CD14-positive monocyte (primary cell): ENCODE measurements at regions not wholly inside any gene's neighbourhood (a gene's known extent, or its start where the extent isn't known, plus 50 kb on each side); places are given as distances from the start of the nearest gene placed in this dataset.

Experiments
- DNase-seq, 3 donors: peaks; one replicate each; pipeline ENCODE4 v3.0.0-alpha.2; 2011 to 2022
- H2AFZ ChIP-seq: 2 replicates; pipeline ENCODE4 v1.6.0; 2012; ENCODE audit warnings: mild to moderate bottlenecking, low read depth, low read length, inconsistent platforms; ENCODE audit not compliant: insufficient read depth, poor library complexity, severe bottlenecking
- H3K27ac ChIP-seq, 2 donors: 1 replicate in 1 of 2; 2 replicates in 1 of 2; pipeline ENCODE4 v1.5.1; 2012 to 2013; ENCODE audit warnings: low read length in 2 of 2, control low read depth in 1 of 2, inconsistent platforms in 1 of 2, low read depth in 1 of 2, mild to moderate bottlenecking in 1 of 2
- H3K27me3 ChIP-seq, 2 donors: one replicate each; pipeline versions ENCODE4 v1.6.0 to v1.6.1; 2011 to 2013; ENCODE audit warnings: low read length in 2 of 2; ENCODE audit not compliant: control insufficient read depth in 2 of 2, insufficient read depth in 2 of 2
- H3K36me3 ChIP-seq, 2 donors: replicated peaks in 1 of 2; 1 replicate in 1 of 2; 2 replicates in 1 of 2; pipeline versions ENCODE4 v1.5.1 to v1.6.1; 2012 to 2013; ENCODE audit warnings: low read length in 2 of 2, control low read depth in 1 of 2, inconsistent platforms in 1 of 2, mild to moderate bottlenecking in 1 of 2; ENCODE audit not compliant: insufficient read depth in 2 of 2, control insufficient read depth in 1 of 2
- H3K4me1 ChIP-seq, 2 donors: 1 replicate in 1 of 2; 2 replicates in 1 of 2; pipeline versions ENCODE4 v1.5.1 to v1.6.1; 2012 to 2013; ENCODE audit warnings: low read length in 2 of 2, control low read depth in 1 of 2, inconsistent platforms in 1 of 2, mild to moderate bottlenecking in 1 of 2, moderate library complexity in 1 of 2; ENCODE audit not compliant: insufficient read depth in 2 of 2, control insufficient read depth in 1 of 2
- H3K4me2 ChIP-seq: replicated peaks from 2 replicates; pipeline ENCODE3; 2012; ENCODE audit warnings: low read length, moderate library complexity, mild to moderate bottlenecking; ENCODE audit not compliant: poor library complexity, severe bottlenecking; ENCODE audit errors: extremely low read depth
- H3K4me3 ChIP-seq, 3 experiments: fragments of 200-600 bp in 1 of 3; sonication (generic) in 1 of 3; replicated peaks in 1 of 3; 1 replicate in 2 of 3; 2 replicates in 1 of 3; pipeline ENCODE4 v1.5.1; 2011 to 2013; ENCODE audit warnings: low read length in 3 of 3, mild to moderate bottlenecking in 3 of 3, control low read depth in 2 of 3, low read depth in 2 of 3, inconsistent platforms in 1 of 3, moderate library complexity in 1 of 3
- H3K79me2 ChIP-seq: 2 replicates; pipeline ENCODE4 v1.6.0; 2012; ENCODE audit warnings: mild to moderate bottlenecking, control low read depth, inconsistent platforms, low read length, moderate library complexity; ENCODE audit not compliant: insufficient read depth
- H3K9ac ChIP-seq: 2 replicates; pipeline ENCODE4 v1.6.0; 2017; ENCODE audit warnings: low read length, mild to moderate bottlenecking; ENCODE audit not compliant: insufficient read depth, poor library complexity, severe bottlenecking
- H3K9me3 ChIP-seq, 2 donors: replicated peaks in 1 of 2; 1 replicate in 1 of 2; 2 replicates in 1 of 2; pipeline versions ENCODE4 v1.5.1 to v1.6.1; 2012 to 2013; ENCODE audit warnings: low read length in 2 of 2, control low read depth in 1 of 2; ENCODE audit not compliant: control insufficient read depth in 1 of 2, insufficient read depth in 1 of 2
- H4K20me1 ChIP-seq: 2 replicates; pipeline ENCODE4 v1.6.0; 2012; ENCODE audit warnings: mild to moderate bottlenecking, low read length, control low read depth, moderate library complexity; ENCODE audit not compliant: insufficient read depth
- H3K27ac Mint-ChIP-seq, 7 donors: one replicate each; pipeline ENCODE4 v1.8.0; 2020; ENCODE audit warnings: mild to moderate bottlenecking in 7 of 7, mixed read lengths in 7 of 7, moderate library complexity in 6 of 7, inconsistent platforms in 2 of 7
- H3K27me3 Mint-ChIP-seq, 3 donors: one replicate each; pipeline ENCODE4 v1.8.0; 2021 to 2022; ENCODE audit warnings: low read depth in 3 of 3, mild to moderate bottlenecking in 3 of 3, mixed read lengths in 3 of 3, moderate library complexity in 3 of 3, inconsistent platforms in 1 of 3
- H3K36me3 Mint-ChIP-seq, 2 donors: one replicate each; pipeline ENCODE4 v1.8.0; 2020; ENCODE audit warnings: mixed read lengths in 2 of 2, inconsistent platforms in 1 of 2, mild to moderate bottlenecking in 1 of 2
- H3K4me1 Mint-ChIP-seq: one replicate; pipeline ENCODE4 v1.8.0; 2020; ENCODE audit warnings: mild to moderate bottlenecking, mixed read lengths
- H3K4me3 Mint-ChIP-seq, 2 donors: one replicate each; pipeline ENCODE4 v1.8.0; 2020; ENCODE audit warnings: mild to moderate bottlenecking in 2 of 2, mixed read lengths in 2 of 2, moderate library complexity in 1 of 2
- H3K9me3 Mint-ChIP-seq, 7 donors: one replicate each; pipeline ENCODE4 v1.8.0; 2020 to 2022; ENCODE audit warnings: mixed read lengths in 7 of 7, mild to moderate bottlenecking in 6 of 7, moderate library complexity in 6 of 7, inconsistent platforms in 2 of 7
- CTCF ChIP-seq: fragments of 200-600 bp; IDR thresholded peaks from one replicate; pipeline ENCODE4 v1.8.0; 2022; ENCODE audit warnings: antibody characterized with exemption, mild to moderate bottlenecking
- WGBS: methylation state at CpG from one replicate; pipeline ENCODE4 v1.1.5; 2013; ENCODE audit warnings: missing lambda C conversion rate; ENCODE audit not compliant: insufficient coverage; 5-methylcytosine and 5-hydroxymethylcytosine counted together
- intact Hi-C, 2 donors: fragments of 100-400 bp; cut with micrococcal nuclease; formaldehyde crosslinking; loops; one replicate each; pipeline versions ENCODE4 v1.15.0 to v1.15.1; 2023

- Histone ChIP-seq H3K9me3 (no peaks in the 10 kb centered on the region), H3K4me3 (no peak overlapping the region), H3K79me2 (no peaks in the 10 kb centered on the region), H3K4me1 (peaks cover 15 to 18% of the 10 kb centered on the region in 2 donors), H3K27me3 (no peaks in the 10 kb centered on the region), H3K4me2 (no peak overlapping the region), H4K20me1 (no peaks in the 10 kb centered on the region), H2AFZ (no peak overlapping the region), H3K36me3 (no peaks in the 10 kb centered on the region), H3K9ac (no peak overlapping the region), H3K27ac (no peak overlapping the region)
- Mint-ChIP-seq H3K9me3 (no peaks in the 10 kb centered on the region), H3K27me3 (peaks cover 6 to 9% (median 8%) of the 10 kb centered on the region in 3 donors), H3K4me1 (peaks cover 24% of the 10 kb centered on the region), H3K36me3 (no peaks in the 10 kb centered on the region), H3K4me3 (no peak overlapping the region), H3K27ac (no peak overlapping the region)
- no peak for TF ChIP-seq CTCF
- DNase-seq = no peak
- intact Hi-C loops = no loop called here
- 100% methylated on average over 1 of the region's 6 CpGs for WGBS
Measured at GRCh38 chr3:113086560-113087461, 96.0 kb downstream of the GTPBP8 start.

GRCh38 chr3:113088616-113089015, 97.8 kb downstream of the GTPBP8 start:
- Mint-ChIP-seq H3K27ac (no peak overlapping the region), H3K4me1 (peaks cover 24% of the 10 kb centered on the region), H3K4me3 (no peak overlapping the region), H3K36me3 (no peaks in the 10 kb centered on the region), H3K9me3 (no peaks in the 10 kb centered on the region), H3K27me3 (peaks cover 6 to 9% (median 8%) of the 10 kb centered on the region in 3 donors)
- no peak overlapping the region for H3K4me3 ChIP-seq
- no peaks in the 10 kb centered on the region for H3K79me2 ChIP-seq
- no peak overlapping the region for H2AFZ ChIP-seq
- no peak for DNase-seq
- H3K9ac ChIP-seq = no peak overlapping the region
- no peaks in the 10 kb centered on the region for H4K20me1 ChIP-seq
- H3K4me1 ChIP-seq = peaks cover 15 to 18% of the 10 kb centered on the region in 2 donors
- no peak for TF ChIP-seq CTCF
- no peaks in the 10 kb centered on the region for H3K36me3 ChIP-seq
- no peaks in the 10 kb centered on the region for H3K27me3 ChIP-seq
- H3K9me3 ChIP-seq = no peaks in the 10 kb centered on the region
- WGBS = 90% methylated on average over 4 of the region's 8 CpGs
- intact Hi-C loops = no loop called here
- no peak overlapping the region for H3K4me2 ChIP-seq
- no peak overlapping the region for H3K27ac ChIP-seq
